Spleen (tissue), 11 donors: ENCODE measurements at regions not wholly inside any gene's neighbourhood (a gene's known extent, or its start where the extent isn't known, plus 50 kb on each side); places are given as distances from the start of the nearest gene placed in this dataset.

Source experiments
- DNase-seq: peaks from one replicate; pipeline ENCODE4 v3.0.0-alpha.2; 2020
- H3K27ac ChIP-seq, 8 donors: fragments of 200-600 bp; sonication (generic) in 7 of 8; 1 replicate in 4 of 8; 2 replicates in 4 of 8; pipeline versions ENCODE4 v1.5.0 to v1.8.0; 2016 to 2021; ENCODE audit warnings: inconsistent platforms in 4 of 8, mild to moderate bottlenecking in 4 of 8, moderate library complexity in 1 of 8
- H3K27me3 ChIP-seq, 7 donors: fragments of 200-600 bp; sonication (generic) in 6 of 7; replicated peaks in 1 of 7; 1 replicate in 4 of 7; 2 replicates in 3 of 7; pipeline versions ENCODE4 v1.5.0 to v1.8.0; 2016 to 2021; ENCODE audit warnings: inconsistent platforms in 3 of 7, mild to moderate bottlenecking in 1 of 7
- H3K36me3 ChIP-seq, 6 donors: fragments of 200-600 bp; sonication (generic) in 5 of 6; 1 replicate in 4 of 6; 2 replicates in 2 of 6; pipeline versions ENCODE4 v1.5.0 to v1.8.0; 2016 to 2021; ENCODE audit warnings: inconsistent platforms in 2 of 6
- H3K4me1 ChIP-seq, 6 donors: fragments of 200-600 bp; sonication (generic) in 5 of 6; 1 replicate in 3 of 6; 2 replicates in 3 of 6; pipeline versions ENCODE4 v1.5.0 to v1.8.0; 2016 to 2021; ENCODE audit warnings: inconsistent platforms in 3 of 6
- H3K4me3 ChIP-seq, 8 donors: fragments of 200-600 bp; sonication (generic) in 7 of 8; 1 replicate in 4 of 8; 2 replicates in 4 of 8; pipeline versions ENCODE4 v1.5.0 to v1.8.0; 2016 to 2021; ENCODE audit warnings: inconsistent platforms in 4 of 8, mild to moderate bottlenecking in 4 of 8, moderate library complexity in 2 of 8
- H3K9me3 ChIP-seq, 8 donors: fragments of 200-600 bp; sonication (generic) in 7 of 8; 1 replicate in 4 of 8; 2 replicates in 4 of 8; pipeline versions ENCODE4 v1.5.0 to v1.8.0; 2016 to 2021; ENCODE audit warnings: inconsistent platforms in 4 of 8
- POLR2A ChIP-seq, 3 donors: fragments of 450-650 bp; IDR thresholded peaks; one replicate each; pipeline ENCODE4 v1.5.1; 2017; ENCODE audit warnings: antibody characterized with exemption in 3 of 3, mild to moderate bottlenecking in 1 of 3
- POLR2AphosphoS5 ChIP-seq, 3 donors: sonication (generic); formaldehyde crosslinking; IDR thresholded peaks; one replicate each; pipeline ENCODE4 v1.5.1; 2017; ENCODE audit warnings: antibody characterized with exemption in 3 of 3
- WGBS, 5 donors: extraction: QIAGEN DNeasy Blood & Tissue Kit in 3 of 5; methylation state at CpG; one replicate each; pipeline versions ENCODE4 v1.1.5 to v1.1.7; 2013 to 2018; 5-methylcytosine and 5-hydroxymethylcytosine counted together
- intact Hi-C: fragments of 100-400 bp; cut with DNase I; formaldehyde crosslinking; loops from one replicate; pipeline ENCODE4 v1.15.0; 2023; ENCODE audit warnings: low total_unique reads
- TF ChIP-seq, protein P1 (sequence below), 11 experiments: fragments of 200-600 bp in 7 of 11; fragments of 450-650 bp in 4 of 11; sonication (generic) in 4 of 11; IDR thresholded peaks in 8 of 11; conservative IDR thresholded peaks in 3 of 11; 1 replicate in 7 of 11; 2 replicates in 4 of 11; pipeline versions ENCODE4 v1.4.0 to v1.8.0; 2016 to 2021; ENCODE audit warnings: antibody characterized with exemption in 11 of 11, inconsistent platforms in 4 of 11, mild to moderate bottlenecking in 1 of 11
- donor health status: healthy with polysubstance abuse.
- donor health status: DM: no; HTN: no; CAD: no; lungs with moderate emphysema.
- donor health status: DM: no; HTN: no; CAD: no.
- donor health status: Bipolar disorder and iron deficiency.
- donor health status: healthy.
- donor health status: DM: no; HTN: no; CAD: no.
- donor health status: DM: yes; HTN: yes; CAD: no.

- H3K27me3 ChIP-seq: peaks cover 0 to 6% (median 0%) of the 10 kb centered on the region in 7 donors
- intact Hi-C loops: loop anchor here (5.0 to 10.0 kb wide), 2 partner anchors 448 to 510 kb away; partner anchors contain the start of gene POC1B
- TF ChIP-seq POLR2AphosphoS5 (IDR thresholded peaks at IDR 0.05): no peak
- TF ChIP-seq, protein P1, sequence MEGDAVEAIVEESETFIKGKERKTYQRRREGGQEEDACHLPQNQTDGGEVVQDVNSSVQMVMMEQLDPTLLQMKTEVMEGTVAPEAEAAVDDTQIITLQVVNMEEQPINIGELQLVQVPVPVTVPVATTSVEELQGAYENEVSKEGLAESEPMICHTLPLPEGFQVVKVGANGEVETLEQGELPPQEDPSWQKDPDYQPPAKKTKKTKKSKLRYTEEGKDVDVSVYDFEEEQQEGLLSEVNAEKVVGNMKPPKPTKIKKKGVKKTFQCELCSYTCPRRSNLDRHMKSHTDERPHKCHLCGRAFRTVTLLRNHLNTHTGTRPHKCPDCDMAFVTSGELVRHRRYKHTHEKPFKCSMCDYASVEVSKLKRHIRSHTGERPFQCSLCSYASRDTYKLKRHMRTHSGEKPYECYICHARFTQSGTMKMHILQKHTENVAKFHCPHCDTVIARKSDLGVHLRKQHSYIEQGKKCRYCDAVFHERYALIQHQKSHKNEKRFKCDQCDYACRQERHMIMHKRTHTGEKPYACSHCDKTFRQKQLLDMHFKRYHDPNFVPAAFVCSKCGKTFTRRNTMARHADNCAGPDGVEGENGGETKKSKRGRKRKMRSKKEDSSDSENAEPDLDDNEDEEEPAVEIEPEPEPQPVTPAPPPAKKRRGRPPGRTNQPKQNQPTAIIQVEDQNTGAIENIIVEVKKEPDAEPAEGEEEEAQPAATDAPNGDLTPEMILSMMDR (IDR thresholded peaks at IDR 0.05 in 8 of 11, conservative IDR thresholded peaks at IDR 0.05 in 3 of 11): peak; percentile 40 to 77 (median 71)
- DNase-seq: no peak
- H3K4me3 ChIP-seq: no peak overlapping the region
- peaks cover 5 to 22% (median 17%) of the 10 kb centered on the region in 6 donors for H3K4me1 ChIP-seq
- H3K27ac ChIP-seq: no peak overlapping the region
- no peaks in the 10 kb centered on the region for H3K36me3 ChIP-seq
- H3K9me3 ChIP-seq: no peaks in the 10 kb centered on the region
- 17 to 24% (median 19%) methylated on average over 21 of the region's 21 CpGs for WGBS, 5 donors
These were observed 335.1 kb downstream of the DUSP6 start for GRCh38 chr12:89016970-89017778.

DNA sequence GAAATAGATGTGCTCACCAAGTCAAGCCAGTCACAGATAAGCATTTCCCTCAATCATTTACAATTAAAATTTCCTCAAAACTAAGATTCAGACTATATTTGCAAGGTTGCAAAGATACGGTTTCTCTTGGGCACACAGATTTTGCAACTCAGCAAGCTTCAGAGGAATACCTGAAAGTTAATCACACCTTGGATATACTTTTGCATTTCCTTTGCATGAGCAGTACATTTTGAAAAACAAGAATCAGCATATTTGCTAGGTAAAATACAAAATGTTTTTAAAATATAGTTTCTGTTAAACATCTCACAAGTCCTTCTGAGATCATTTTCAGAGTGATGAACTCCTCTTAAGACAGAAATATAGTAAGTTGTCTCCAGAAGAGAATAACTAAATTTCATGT is 336.9 kb downstream of the DUSP6 start:
- peaks cover 5 to 22% (median 17%) of the 10 kb centered on the region in 6 donors for H3K4me1 ChIP-seq
- TF ChIP-seq, protein P1 (IDR thresholded peaks at IDR 0.05 in 8 of 11, conservative IDR thresholded peaks at IDR 0.05 in 3 of 11): no peak
- no peak for TF ChIP-seq POLR2AphosphoS5 (IDR thresholded peaks at IDR 0.05)
- no peak overlapping the region for H3K27ac ChIP-seq
- no peaks in the 10 kb centered on the region for H3K36me3 ChIP-seq
- 77 to 85% (median 82%) methylated on average over 1 of the region's 1 CpG for whole genome bisulfite sequencing, 5 donors
- intact Hi-C loops: loop anchor here (5.0 to 10.0 kb wide), 2 partner anchors 449 to 512 kb away; partner anchors contain the start of gene POC1B
- no peaks in the 10 kb centered on the region for H3K9me3 ChIP-seq
- H3K27me3 ChIP-seq: peaks cover 0 to 6% (median 0%) of the 10 kb centered on the region in 7 donors
- no peak for DNase-seq
- no peak overlapping the region for H3K4me3 ChIP-seq

DNA sequence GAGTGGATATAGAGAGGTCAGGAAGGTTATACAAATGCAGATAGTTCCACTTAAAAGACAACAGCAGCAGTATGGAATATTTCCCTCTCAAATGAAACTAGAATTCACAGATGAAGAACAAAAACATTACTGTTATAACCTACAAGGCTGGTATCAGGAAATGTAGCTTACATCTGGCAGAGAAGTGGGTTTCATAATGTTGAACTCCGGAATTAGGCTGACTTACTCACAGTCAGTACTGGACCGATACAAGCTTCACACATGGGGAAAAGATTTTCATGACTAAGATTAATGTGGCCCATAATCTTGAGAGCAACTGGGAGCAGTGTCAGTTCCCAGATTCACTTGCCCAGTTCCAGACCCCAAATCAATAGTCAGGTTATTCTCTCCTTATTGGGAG is 353.9 kb downstream of the DUSP6 start:
- no peak for DNase-seq
- H3K27ac ChIP-seq: no peak overlapping the region
- no peaks in the 10 kb centered on the region for H3K36me3 ChIP-seq
- TF ChIP-seq POLR2AphosphoS5 (IDR thresholded peaks at IDR 0.05): no peak
- no peak for TF ChIP-seq POLR2A (IDR thresholded peaks at IDR 0.05)
- TF ChIP-seq, protein P1 (IDR thresholded peaks at IDR 0.05 in 8 of 11, conservative IDR thresholded peaks at IDR 0.05 in 3 of 11): no peak
- WGBS, 5 donors: 49 to 63% (median 58%) methylated on average over 2 of the region's 2 CpGs
- intact Hi-C loops: no loop called here
- no peaks in the 10 kb centered on the region for H3K9me3 ChIP-seq
- H3K27me3 ChIP-seq: peaks cover 0 to 6% (median 0%) of the 10 kb centered on the region in 7 donors
- no peak overlapping the region for H3K4me3 ChIP-seq
- H3K4me1 ChIP-seq: no peaks in the 10 kb centered on the region

GRCh38 chr12:88996200-88996788 is 356.0 kb downstream of the DUSP6 start:
- Histone ChIP-seq H3K36me3 (no peaks in the 10 kb centered on the region), H3K27ac (no peak overlapping the region), H3K4me3 (no peak overlapping the region), H3K9me3 (no peaks in the 10 kb centered on the region), H3K27me3 (peaks cover 0 to 6% (median 0%) of the 10 kb centered on the region in 7 donors), H3K4me1 (no peaks in the 10 kb centered on the region)
- intact Hi-C loops: no loop called here
- TF ChIP-seq POLR2A (IDR thresholded peaks at IDR 0.05): no peak
- TF ChIP-seq, protein P1 (IDR thresholded peaks at IDR 0.05 in 8 of 11, conservative IDR thresholded peaks at IDR 0.05 in 3 of 11): no peak
- TF ChIP-seq POLR2AphosphoS5 (IDR thresholded peaks at IDR 0.05): no peak
- WGBS, 5 donors: 81 to 96% (median 90%) methylated on average over 2 of the region's 2 CpGs
- DNase-seq: no peak
